Activated naive CD4-positive, alpha-beta T cell treated with anti-CD3 and anti-CD28 coated beads, Interleukin-2, amount 50 U/mL, for 72 hours (primary cell): ENCODE measurements at regions not wholly inside any gene's neighbourhood (a gene's known extent, or its start where the extent isn't known, plus 50 kb on each side); places are given as distances from the start of the nearest gene placed in this dataset.

Source experiments
- ATAC-seq, 2 donors: fragments of 150-1000 bp; cut with Tn5 transposase; 2 replicates each; pipeline ENCODE4 v1.10.0; 2021; ENCODE audit warnings: mild to moderate bottlenecking in 2 of 2, moderate library complexity in 2 of 2
- DNase-seq, 2 donors: peaks; one replicate each; pipeline ENCODE4 v3.0.0; 2021 to 2022; ENCODE audit warnings: low spot score in 2 of 2
- H3K27ac Mint-ChIP-seq, 2 donors: one replicate each; pipeline ENCODE4 v1.8.0; 2022; ENCODE audit warnings: mild to moderate bottlenecking in 2 of 2, mixed read lengths in 2 of 2
- H3K36me3 Mint-ChIP-seq, 2 donors: one replicate each; pipeline ENCODE4 v1.8.0; 2022; ENCODE audit warnings: mixed read lengths in 2 of 2
- H3K9me3 Mint-ChIP-seq, 2 donors: one replicate each; pipeline ENCODE4 v1.8.0; 2022; ENCODE audit warnings: mixed read lengths in 2 of 2

GRCh38 chr10:131790021-131790420, 110.8 kb upstream of the PPP2R2D start:
- H3K27ac Mint-ChIP-seq: no peak overlapping the region
- peak in 1 of 2 donors; percentile 13 for DNase-seq
- no peak for ATAC-seq
- no peaks in the 10 kb centered on the region for H3K36me3 Mint-ChIP-seq
- H3K9me3 Mint-ChIP-seq: no peaks in the 10 kb centered on the region

- Mint-ChIP-seq H3K27ac (no peak overlapping the region), H3K36me3 (no peaks in the 10 kb centered on the region), H3K9me3 (no peaks in the 10 kb centered on the region)
- no peak for DNase-seq
- no peak for ATAC-seq
These were observed 108.7 kb upstream of the PPP2R2D start for GRCh38 chr10:131792011-131792651.

GRCh38 chr10:131792809-131793208, 108.0 kb upstream of the PPP2R2D start:
- Mint-ChIP-seq H3K9me3 (no peaks in the 10 kb centered on the region), H3K27ac (no peak overlapping the region), H3K36me3 (no peaks in the 10 kb centered on the region)
- DNase-seq: no peak
- ATAC-seq: no peak

GRCh38 chr10:131795761-131796160, 105.0 kb upstream of the PPP2R2D start:
- H3K27ac Mint-ChIP-seq: no peak overlapping the region
- DNase-seq (no peak), ATAC-seq (no peak)
- H3K9me3 Mint-ChIP-seq: peaks cover 13 to 17% of the 10 kb centered on the region in 2 donors
- peaks cover 8 to 11% of the 10 kb centered on the region in 2 donors for H3K36me3 Mint-ChIP-seq

GRCh38 chr10:131797626-131798025, 103.2 kb upstream of the PPP2R2D start:
- no peak for ATAC-seq
- no peak overlapping the region for H3K27ac Mint-ChIP-seq

GRCh38 chr10:131799429-131799828, 101.4 kb upstream of the PPP2R2D start:
- no peak for ATAC-seq

More at GRCh38 chr10:131797626-131798025, 103.2 kb upstream of the PPP2R2D start:
- DNase-seq: no peak
- peaks cover 13 to 17% of the 10 kb centered on the region in 2 donors for H3K9me3 Mint-ChIP-seq
- peaks cover 8 to 11% of the 10 kb centered on the region in 2 donors for H3K36me3 Mint-ChIP-seq

GRCh38 chr10:131802156-131802915, 98.5 kb upstream of the PPP2R2D start:
- H3K9me3 Mint-ChIP-seq: peaks cover 13 to 17% of the 10 kb centered on the region in 2 donors
- H3K36me3 Mint-ChIP-seq: peaks cover 8 to 11% of the 10 kb centered on the region in 2 donors
- no peak for ATAC-seq
- no peak overlapping the region for H3K27ac Mint-ChIP-seq
- no peak for DNase-seq

More at GRCh38 chr10:131799429-131799828, 101.4 kb upstream of the PPP2R2D start:
- Mint-ChIP-seq H3K36me3 (peaks cover 8 to 11% of the 10 kb centered on the region in 2 donors), H3K27ac (no peak overlapping the region), H3K9me3 (peaks cover 13 to 17% of the 10 kb centered on the region in 2 donors)
- DNase-seq: no peak

GRCh38 chr10:131802996-131803395, 97.8 kb upstream of the PPP2R2D start:
- Mint-ChIP-seq H3K9me3 (peaks cover 13 to 16% of the 10 kb centered on the region in 2 donors), H3K36me3 (peaks cover 8 to 11% of the 10 kb centered on the region in 2 donors), H3K27ac (no peak overlapping the region)
- ATAC-seq (no peak), DNase-seq (no peak)

- no peak overlapping the region for H3K27ac Mint-ChIP-seq
- no peak for DNase-seq
- peaks cover 8 to 11% of the 10 kb centered on the region in 2 donors for H3K36me3 Mint-ChIP-seq
- ATAC-seq: no peak
- peaks cover 9 to 13% of the 10 kb centered on the region in 2 donors for H3K9me3 Mint-ChIP-seq
These were observed 96.9 kb upstream of the PPP2R2D start for GRCh38 chr10:131803860-131804425.

GRCh38 chr10:131804551-131805295, 96.1 kb upstream of the PPP2R2D start:
- Mint-ChIP-seq H3K27ac (no peak overlapping the region), H3K36me3 (peaks cover 6 to 8% of the 10 kb centered on the region in 2 donors), H3K9me3 (peaks cover 6 to 7% of the 10 kb centered on the region in 2 donors)
- no peak for ATAC-seq
- DNase-seq: no peak

- peaks cover 0 to under 1% of the 10 kb centered on the region in 2 donors for H3K36me3 Mint-ChIP-seq
- no peak overlapping the region for H3K27ac Mint-ChIP-seq
- peaks cover under 1% of the 10 kb centered on the region in 2 donors for H3K9me3 Mint-ChIP-seq
- no peak for ATAC-seq
- DNase-seq: no peak
These were observed 95.1 kb upstream of the PPP2R2D start for GRCh38 chr10:131805696-131806095.

- DNase-seq (no peak), ATAC-seq (no peak)
- Mint-ChIP-seq H3K9me3 (no peaks in the 10 kb centered on the region), H3K27ac (no peak overlapping the region), H3K36me3 (no peaks in the 10 kb centered on the region)
These were observed 94.7 kb upstream of the PPP2R2D start for GRCh38 chr10:131806146-131806545.

GRCh38 chr10:131806646-131807317, 94.0 kb upstream of the PPP2R2D start:
- DNase-seq (no peak), ATAC-seq (no peak)
- Mint-ChIP-seq H3K27ac (no peak overlapping the region), H3K9me3 (no peaks in the 10 kb centered on the region), H3K36me3 (no peaks in the 10 kb centered on the region)

GRCh38 chr10:131808370-131808930, 92.4 kb upstream of the PPP2R2D start:
- DNase-seq (peak in 1 of 2 donors; percentile 16), ATAC-seq (no peak)
- Mint-ChIP-seq H3K36me3 (no peaks in the 10 kb centered on the region), H3K9me3 (no peaks in the 10 kb centered on the region), H3K27ac (no peak overlapping the region)

- H3K9me3 Mint-ChIP-seq: no peaks in the 10 kb centered on the region
- DNase-seq: no peak
- no peaks in the 10 kb centered on the region for H3K36me3 Mint-ChIP-seq
- no peak for ATAC-seq
- H3K27ac Mint-ChIP-seq: no peak overlapping the region
These were observed 90.6 kb upstream of the PPP2R2D start for GRCh38 chr10:131810036-131810804.
